ENCODE measurements at regions not wholly inside any gene's neighbourhood (a gene's known extent, or its start where the extent isn't known, plus 50 kb on each side); places are given as distances from the start of the nearest gene placed in this dataset.

- ChIA-PET POLR2A (ENCODE audit: low non-redundant PET) (no interaction called here), CTCF (no interaction called here)
- H3K27ac ChIP-seq, result peak overlapping the region; percentile 91
- no peak for TF ChIP-seq CTCF (conservative IDR thresholded peaks at IDR 0.05; ENCODE audit: low read depth)
- no peak for DNase-seq (ENCODE audit: low spot score)
These were observed 90.4 kb upstream of the ATF7IP start for GRCh38 chr12:14275111-14275510.

GRCh38 chr12:14275886-14276285, 89.6 kb upstream of the ATF7IP start:
- no peak for TF ChIP-seq CTCF (conservative IDR thresholded peaks at IDR 0.05; ENCODE audit: low read depth)
- ChIA-PET CTCF (interaction anchor here (0.5 to 0.7 kb wide), 2 partner anchors 20 to 457 kb away, joined by 3 read pairs; no protein-coding TSS in a partner anchor), POLR2A (ENCODE audit: low non-redundant PET) (no interaction called here)
- no peak overlapping the region for H3K27ac ChIP-seq
- no peak for DNase-seq (ENCODE audit: low spot score)

GRCh38 chr12:14278294-14278953, 87.1 kb upstream of the ATF7IP start:
- TF ChIP-seq CTCF (conservative IDR thresholded peaks at IDR 0.05; ENCODE audit: low read depth), result no peak
- DNase-seq (ENCODE audit: low spot score), result no peak
- no peak overlapping the region for H3K27ac ChIP-seq
- ChIA-PET POLR2A (ENCODE audit: low non-redundant PET) (no interaction called here), CTCF (no interaction called here)

GRCh38 chr12:14279845-14280244, 85.6 kb upstream of the ATF7IP start:
- H3K27ac ChIP-seq, result no peak overlapping the region
- DNase-seq (ENCODE audit: low spot score), result no peak
- ChIA-PET POLR2A (ENCODE audit: low non-redundant PET) (no interaction called here), CTCF (no interaction called here)
- no peak for TF ChIP-seq CTCF (conservative IDR thresholded peaks at IDR 0.05; ENCODE audit: low read depth)

GRCh38 chr12:14280921-14281320, 84.6 kb upstream of the ATF7IP start:
- H3K27ac ChIP-seq, result no peak overlapping the region
- no peak for TF ChIP-seq CTCF (conservative IDR thresholded peaks at IDR 0.05; ENCODE audit: low read depth)
- ChIA-PET POLR2A (ENCODE audit: low non-redundant PET) (no interaction called here), CTCF (no interaction called here)
- no peak for DNase-seq (ENCODE audit: low spot score)

GRCh38 chr12:14281539-14281938, 83.9 kb upstream of the ATF7IP start:
- DNase-seq (ENCODE audit: low spot score), result no peak
- TF ChIP-seq CTCF (conservative IDR thresholded peaks at IDR 0.05; ENCODE audit: low read depth), result no peak
- CTCF ChIA-PET, result no interaction called here
- POLR2A ChIA-PET (ENCODE audit: low non-redundant PET), result no interaction called here
- no peak overlapping the region for H3K27ac ChIP-seq

Measured in RWPE1 (cell line).